Choroid plexus epithelial cell (primary cell): ENCODE measurements at regions not wholly inside any gene's neighbourhood (a gene's known extent, or its start where the extent isn't known, plus 50 kb on each side); places are given as distances from the start of the nearest gene placed in this dataset.

Experiments used
- DNase-seq: peaks from one replicate; pipeline ENCODE4 v3.0.0-alpha.2; 2010; ENCODE audit warnings: low read depth
- H3K4me3 ChIP-seq: 2 replicates; pipeline ENCODE4 v1.5.1; 2011; ENCODE audit warnings: low read depth, mild to moderate bottlenecking, control low read depth, low read length, moderate library complexity
- TF ChIP-seq, protein P1 (sequence below): conservative IDR thresholded peaks from 2 replicates; pipeline ENCODE4 v1.5.1; 2011; ENCODE audit warnings: low read depth, mild to moderate bottlenecking, control low read depth, inconsistent platforms, low read length, moderate library complexity

DNA sequence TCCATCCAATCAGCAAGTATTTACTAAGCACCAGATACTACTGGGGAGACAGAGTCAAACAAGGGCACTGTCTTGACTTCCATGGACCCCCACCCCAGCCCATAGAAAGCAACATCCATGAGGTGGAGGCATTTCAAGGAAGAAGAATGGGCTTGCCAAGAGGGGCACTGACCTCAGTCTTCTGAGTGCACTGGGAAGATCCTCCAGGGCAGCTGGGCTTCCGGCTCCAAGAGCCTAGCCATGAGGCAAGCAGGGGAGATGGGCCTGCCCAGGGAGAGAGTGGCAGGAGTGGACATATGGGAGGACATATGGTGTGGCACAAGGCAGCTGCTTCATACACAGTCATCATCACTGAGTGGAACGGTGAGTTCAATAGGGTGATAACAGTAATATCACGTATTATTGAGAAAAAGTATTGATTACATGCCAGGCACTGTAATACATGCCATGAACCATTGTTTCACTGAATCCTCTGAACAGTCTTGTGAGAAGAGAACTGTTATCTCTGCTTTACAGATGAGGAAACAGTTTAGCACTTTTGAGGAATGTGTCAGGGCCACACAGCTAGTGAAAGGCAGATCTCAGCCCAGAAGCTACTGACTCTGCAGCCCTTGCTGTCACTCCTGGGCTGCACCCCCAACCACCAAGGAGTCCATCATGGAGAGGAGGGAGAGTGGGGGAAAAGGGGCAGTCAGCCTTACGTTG lies 331.7 kb upstream of the ZMIZ1 start:
- DNase-seq, result no peak
- TF ChIP-seq, protein P1, sequence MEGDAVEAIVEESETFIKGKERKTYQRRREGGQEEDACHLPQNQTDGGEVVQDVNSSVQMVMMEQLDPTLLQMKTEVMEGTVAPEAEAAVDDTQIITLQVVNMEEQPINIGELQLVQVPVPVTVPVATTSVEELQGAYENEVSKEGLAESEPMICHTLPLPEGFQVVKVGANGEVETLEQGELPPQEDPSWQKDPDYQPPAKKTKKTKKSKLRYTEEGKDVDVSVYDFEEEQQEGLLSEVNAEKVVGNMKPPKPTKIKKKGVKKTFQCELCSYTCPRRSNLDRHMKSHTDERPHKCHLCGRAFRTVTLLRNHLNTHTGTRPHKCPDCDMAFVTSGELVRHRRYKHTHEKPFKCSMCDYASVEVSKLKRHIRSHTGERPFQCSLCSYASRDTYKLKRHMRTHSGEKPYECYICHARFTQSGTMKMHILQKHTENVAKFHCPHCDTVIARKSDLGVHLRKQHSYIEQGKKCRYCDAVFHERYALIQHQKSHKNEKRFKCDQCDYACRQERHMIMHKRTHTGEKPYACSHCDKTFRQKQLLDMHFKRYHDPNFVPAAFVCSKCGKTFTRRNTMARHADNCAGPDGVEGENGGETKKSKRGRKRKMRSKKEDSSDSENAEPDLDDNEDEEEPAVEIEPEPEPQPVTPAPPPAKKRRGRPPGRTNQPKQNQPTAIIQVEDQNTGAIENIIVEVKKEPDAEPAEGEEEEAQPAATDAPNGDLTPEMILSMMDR, result no peak
- H3K4me3 ChIP-seq, result no peak overlapping the region

DNA sequence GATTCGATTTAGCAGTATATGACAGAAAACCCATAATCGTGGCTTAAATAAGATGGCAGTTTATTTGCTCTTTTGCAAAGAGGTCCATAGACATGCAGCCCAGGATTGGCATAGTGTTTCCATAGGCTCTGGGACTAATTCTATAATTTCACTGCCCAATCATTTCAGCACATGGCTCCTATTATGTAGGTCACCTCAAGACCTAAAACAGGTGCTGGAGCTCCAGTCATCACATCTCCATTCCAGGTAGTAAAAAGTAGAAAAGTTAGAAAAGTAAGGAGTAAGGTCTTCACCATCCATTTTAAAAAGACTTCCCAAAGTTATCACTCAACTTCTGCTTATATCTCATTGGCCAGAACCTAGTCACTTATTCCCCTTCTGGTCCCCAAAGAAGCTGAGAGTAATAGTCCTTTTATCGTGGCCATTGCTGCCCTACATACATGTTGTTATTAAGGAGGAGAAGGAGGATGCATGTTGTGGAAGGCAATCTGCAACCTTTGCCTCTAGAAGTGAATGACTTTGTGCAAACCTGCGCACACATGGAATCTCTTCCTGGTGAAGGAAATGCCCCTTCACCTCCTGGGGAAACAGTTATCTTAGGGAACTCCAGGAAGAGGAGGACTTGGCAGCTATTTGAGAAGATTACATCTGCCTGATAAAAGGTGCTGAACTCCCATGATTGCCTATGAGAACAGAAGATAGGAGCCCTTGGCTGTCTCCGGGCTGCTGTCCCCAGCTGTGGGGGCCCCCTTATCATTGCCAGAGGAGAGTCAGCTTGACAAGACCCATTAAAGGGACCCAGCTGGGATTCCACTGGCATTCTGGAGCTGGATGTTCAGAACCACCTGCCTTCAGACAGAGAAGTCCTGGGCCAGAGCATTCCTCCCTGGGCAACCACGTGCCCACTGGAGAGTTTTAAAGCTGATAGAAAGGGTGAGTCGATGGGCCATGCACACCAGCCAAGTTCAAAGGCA lies 330.6 kb upstream of the ZMIZ1 start:
- TF ChIP-seq, protein P1, result no peak
- no peak overlapping the region for H3K4me3 ChIP-seq
- no peak for DNase-seq

DNA sequence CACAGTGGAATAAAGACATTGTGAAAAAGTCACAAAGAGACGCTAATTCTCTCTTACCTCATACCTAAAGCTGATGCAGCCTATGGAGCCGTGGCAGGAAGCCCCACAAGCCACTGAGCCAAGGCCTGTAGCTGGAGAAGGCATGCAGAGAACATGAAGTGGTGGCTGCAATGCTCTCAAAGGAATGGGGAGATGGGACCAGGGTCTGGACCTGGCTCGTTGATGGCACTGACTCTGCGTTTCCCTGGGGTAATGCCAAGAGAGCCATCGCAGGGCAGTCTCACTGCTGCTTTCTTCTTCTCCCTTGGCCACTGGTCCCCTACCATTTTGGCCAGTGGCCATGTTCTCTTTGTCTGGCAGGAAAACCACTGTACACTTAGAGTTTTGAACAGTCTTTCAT lies 329.9 kb upstream of the ZMIZ1 start:
- DNase-seq, result no peak
- TF ChIP-seq, protein P1, result no peak
- no peak overlapping the region for H3K4me3 ChIP-seq

DNA sequence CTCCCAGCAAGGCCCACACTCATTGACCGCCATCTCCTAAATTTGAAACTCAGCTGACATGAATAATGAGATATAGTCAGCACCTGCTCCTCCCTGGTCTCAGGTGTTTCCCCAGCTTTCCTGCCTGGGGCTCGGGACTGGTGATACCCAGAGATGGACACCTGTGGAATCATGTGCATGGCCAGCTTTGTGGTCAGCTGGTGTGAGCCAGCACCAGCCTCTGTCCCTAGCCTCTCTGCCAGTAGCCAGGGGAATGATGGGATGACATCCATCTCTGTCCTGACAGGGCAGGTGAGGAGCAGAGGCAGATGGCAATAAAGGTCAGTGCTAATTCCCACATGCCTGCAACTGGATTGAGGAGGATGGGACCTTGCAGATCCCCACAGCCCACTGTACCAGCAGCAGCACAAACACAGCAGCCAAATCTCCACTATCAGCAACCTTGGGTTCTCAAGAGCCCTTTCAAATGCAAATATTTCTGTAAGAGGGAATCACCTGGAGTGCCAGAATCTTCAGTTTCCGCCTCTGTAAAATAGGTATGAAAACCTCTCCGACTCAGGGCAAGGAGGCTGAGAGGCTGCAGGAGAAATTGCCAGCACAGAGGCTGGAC lies 329.2 kb upstream of the ZMIZ1 start:
- TF ChIP-seq, protein P1, result no peak
- no peak for DNase-seq

DNA sequence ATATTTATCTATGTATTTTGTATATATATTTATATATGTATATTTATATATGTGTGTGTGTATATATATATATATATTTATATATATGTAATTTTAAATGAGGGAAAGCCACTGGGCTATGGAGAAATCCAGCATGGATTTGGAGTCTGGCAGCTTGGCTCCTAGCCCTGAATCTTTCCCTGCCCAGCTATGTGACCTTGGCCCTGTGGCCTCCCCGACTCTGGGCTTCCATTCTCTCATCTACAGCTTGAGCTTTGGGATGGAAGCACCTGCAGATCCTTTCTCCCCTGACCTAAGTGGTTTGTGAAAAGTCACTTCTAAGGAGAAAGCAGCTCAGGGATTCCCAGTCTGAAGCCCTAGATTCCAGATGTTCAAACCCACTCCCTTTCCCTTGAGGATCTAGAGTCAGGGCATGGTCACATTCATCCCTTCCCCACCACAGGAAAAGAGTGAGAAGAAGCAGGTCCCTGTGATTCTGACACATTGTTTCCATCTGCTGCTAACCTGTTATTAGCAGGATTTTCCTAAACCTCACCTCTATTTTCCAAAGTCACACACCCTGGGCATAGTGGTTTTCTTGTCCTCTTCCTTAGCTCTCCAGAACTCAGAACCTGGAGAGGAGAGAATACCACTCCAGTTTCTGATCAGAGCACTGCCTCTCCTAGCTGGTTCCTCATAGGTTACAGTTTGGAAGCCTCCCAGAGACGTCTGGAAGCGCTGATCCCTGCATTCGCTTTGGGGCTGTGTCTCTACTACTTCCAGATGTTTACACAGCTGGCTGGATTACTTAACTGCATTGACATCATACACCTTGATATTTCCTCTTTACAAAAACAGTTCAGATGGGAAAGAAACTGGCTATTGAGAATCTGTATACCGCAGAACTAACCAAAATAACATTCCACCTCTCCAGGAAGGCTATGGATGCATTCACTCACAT lies 327.5 kb upstream of the ZMIZ1 start:
- TF ChIP-seq, protein P1, result no peak
- DNase-seq, result peak; percentile 78
- H3K4me3 ChIP-seq, result no peak overlapping the region

More for the DNA sequence above, 329.2 kb upstream of the ZMIZ1 start:
- H3K4me3 ChIP-seq, result no peak overlapping the region

DNA sequence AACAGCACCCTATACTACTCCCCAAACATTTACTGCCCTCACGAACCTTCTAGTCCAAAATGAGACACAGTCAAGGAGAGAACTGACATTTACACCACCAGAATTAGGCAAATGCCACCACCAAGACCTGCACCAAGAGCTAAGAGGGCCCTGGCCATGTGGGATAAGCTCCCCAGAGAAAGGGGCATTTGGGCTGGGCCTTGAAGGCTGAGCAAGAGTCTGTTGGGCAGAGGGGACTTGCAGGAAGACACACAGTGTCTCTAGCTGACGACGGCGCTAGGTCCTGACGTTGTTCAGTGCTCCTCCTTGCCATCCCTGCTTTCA lies 326.4 kb upstream of the ZMIZ1 start:
- H3K4me3 ChIP-seq, result no peak overlapping the region
- TF ChIP-seq, protein P1, result no peak
- DNase-seq, result no peak
